H1 (cell line): ENCODE measurements at regions not wholly inside any gene's neighbourhood (a gene's known extent, or its start where the extent isn't known, plus 50 kb on each side); places are given as distances from the start of the nearest gene placed in this dataset.

Experiments used
- CTCF ChIA-PET: fragments of 300-600 bp; sonication (Branson Sonifier 250); formaldehyde crosslinking; loops from one replicate; lab custom pipeline; 2021; ENCODE audit not compliant: partially characterized antibody; lab: Charles Lee
- POLR2A ChIA-PET: fragments of 300-600 bp; sonication (Branson Sonifier 250); formaldehyde crosslinking; loops from one replicate; lab custom pipeline; 2021; ENCODE audit warnings: inconsistent platforms; ENCODE audit not compliant: partially characterized antibody; lab: Charles Lee
- DNase-seq, 2 experiments: peaks; one replicate each; pipeline versions ENCODE4 v3.0.0 to v3.0.0-alpha.2; 2010 to 2022; ENCODE audit warnings: low spot score in 2 of 2, low read depth in 1 of 2, mixed read lengths in 1 of 2
- FAIRE-seq: peaks from 2 replicates; lab custom pipeline; 2011; peaks lifted over from hg19 to GRCh38; lab: Jason Lieb, UNC
- H2AFZ ChIP-seq: 2 replicates; pipeline ENCODE4 v1.8.1; 2012; ENCODE audit warnings: low read length, inconsistent platforms
- H2AK5ac ChIP-seq: 2 replicates; pipeline ENCODE4 v1.6.1; 2013; ENCODE audit warnings: low read depth, low read length
- H2BK120ac ChIP-seq: replicated peaks from 2 replicates; pipeline ENCODE3; 2013; ENCODE audit warnings: low read depth, low read length, inconsistent platforms
- H2BK12ac ChIP-seq: 2 replicates; pipeline ENCODE4 v1.6.1; 2013; ENCODE audit warnings: low read depth, low read length
- H2BK15ac ChIP-seq: 2 replicates; pipeline ENCODE4 v1.6.1; 2013; ENCODE audit warnings: low read length
- H2BK20ac ChIP-seq: 2 replicates; pipeline ENCODE4 v1.6.1; 2013; ENCODE audit warnings: low read length
- H2BK5ac ChIP-seq: 2 replicates; pipeline ENCODE4 v1.6.1; 2013; ENCODE audit warnings: low read depth, low read length
- H3K14ac ChIP-seq: 2 replicates; pipeline ENCODE4 v1.6.1; 2013; ENCODE audit warnings: inconsistent platforms; ENCODE audit not compliant: insufficient read length
- H3K18ac ChIP-seq: 2 replicates; pipeline ENCODE4 v1.6.1; 2013; ENCODE audit warnings: low read length; ENCODE audit errors: extremely low read depth
- H3K23ac ChIP-seq: 2 replicates; pipeline ENCODE4 v1.6.1; 2013; ENCODE audit warnings: inconsistent platforms; ENCODE audit not compliant: insufficient read length
- H3K23me2 ChIP-seq: 2 replicates; pipeline ENCODE4 v1.6.1; 2013; ENCODE audit warnings: low read depth, low read length
- H3K27ac ChIP-seq: 2 replicates; pipeline ENCODE4 v1.6.1; 2011; ENCODE audit warnings: low read depth, low read length, inconsistent platforms
- H3K27me3 ChIP-seq, 4 experiments: replicated peaks in 1 of 4; 1 replicate in 1 of 4; 2 replicates in 3 of 4; pipeline versions ENCODE4 v1.6.1 to v1.8.1; 2011 to 2013; ENCODE audit warnings: low read length in 3 of 4, mild to moderate bottlenecking in 3 of 4, inconsistent platforms in 2 of 4, mixed read lengths in 2 of 4, moderate library complexity in 1 of 4; ENCODE audit not compliant: control insufficient read depth in 3 of 4, insufficient read depth in 3 of 4; ENCODE audit errors: extremely low read depth in 1 of 4
- H3K36me3 ChIP-seq, 4 experiments: 2 replicates each; pipeline versions ENCODE4 v1.6.1 to v1.8.1; 2011 to 2013; ENCODE audit warnings: mild to moderate bottlenecking in 4 of 4, low read length in 3 of 4, moderate library complexity in 2 of 4, control low read depth in 1 of 4, inconsistent platforms in 1 of 4; ENCODE audit not compliant: insufficient read depth in 4 of 4, control insufficient read depth in 2 of 4
- H3K4ac ChIP-seq: replicated peaks from 2 replicates; pipeline ENCODE3; 2013; ENCODE audit warnings: low read length, low read depth, mixed read lengths, inconsistent platforms; ENCODE audit not compliant: insufficient read length
- H3K4me1 ChIP-seq, 4 experiments: replicated peaks in 1 of 4; 1 replicate in 1 of 4; 2 replicates in 3 of 4; pipeline versions ENCODE4 v1.6.1 to v1.8.1; 2011 to 2013; ENCODE audit warnings: low read length in 3 of 4, inconsistent platforms in 2 of 4, mixed read lengths in 1 of 4; ENCODE audit not compliant: insufficient read depth in 4 of 4, control insufficient read depth in 3 of 4
- H3K4me2 ChIP-seq, 2 experiments: 2 replicates each; pipeline versions ENCODE4 v1.6.1 to v1.8.1; 2011 to 2013; ENCODE audit warnings: low read depth in 2 of 2, low read length in 2 of 2, control low read depth in 1 of 2, inconsistent platforms in 1 of 2, mild to moderate bottlenecking in 1 of 2; ENCODE audit not compliant: insufficient read depth in 1 of 2
- H3K4me3 ChIP-seq, 4 experiments: fragments of 200-600, 300-600 bp in 1 of 4; sonication (generic), shearing (Covaris generic), sonication (Bioruptor Twin) in 1 of 4; 2 replicates each; pipeline versions ENCODE4 v1.5.1 to v1.8.1; 2011 to 2016; ENCODE audit warnings: low read length in 4 of 4, low read depth in 3 of 4, control low read depth in 2 of 4, inconsistent platforms in 2 of 4, mild to moderate bottlenecking in 2 of 4, mixed read lengths in 1 of 4, moderate library complexity in 1 of 4; ENCODE audit not compliant: insufficient read depth in 2 of 4; ENCODE audit errors: extremely low read depth in 1 of 4
- H3K56ac ChIP-seq: replicated peaks from 2 replicates; pipeline ENCODE3; 2013; ENCODE audit warnings: low read depth, mild to moderate bottlenecking, mixed read lengths, low read length, inconsistent platforms; ENCODE audit not compliant: insufficient read length
- H3K79me1 ChIP-seq: 2 replicates; pipeline ENCODE4 v1.6.1; 2013; ENCODE audit warnings: low read depth, low read length, control low read depth
- H3K79me2 ChIP-seq, 2 experiments: 2 replicates each; pipeline versions ENCODE4 v1.6.1 to v1.8.1; 2012 to 2013; ENCODE audit warnings: low read length in 2 of 2, mild to moderate bottlenecking in 2 of 2, inconsistent platforms in 1 of 2; ENCODE audit not compliant: insufficient read depth in 2 of 2, control insufficient read depth in 1 of 2
- H3K9ac ChIP-seq, 4 experiments: replicated peaks in 1 of 4; 1 replicate in 1 of 4; 2 replicates in 3 of 4; pipeline versions ENCODE4 v1.6.1 to v1.8.1; 2011 to 2013; ENCODE audit warnings: low read depth in 3 of 4, low read length in 3 of 4, control low read depth in 2 of 4, mild to moderate bottlenecking in 2 of 4, moderate library complexity in 2 of 4, inconsistent platforms in 1 of 4; ENCODE audit errors: extremely low read depth in 1 of 4
- H3K9me3 ChIP-seq, 2 experiments: 2 replicates each; pipeline versions ENCODE4 v1.6.1 to v1.8.1; 2012 to 2013; ENCODE audit warnings: mild to moderate bottlenecking in 2 of 2, moderate library complexity in 2 of 2, control low read depth in 1 of 2, inconsistent platforms in 1 of 2, low read depth in 1 of 2, low read length in 1 of 2, mixed read lengths in 1 of 2; ENCODE audit not compliant: insufficient read depth in 2 of 2
- H4K20me1 ChIP-seq, 2 experiments: replicated peaks in 1 of 2; 2 replicates each; pipeline versions ENCODE3 to v1.8.1; 2011 to 2013; ENCODE audit warnings: inconsistent platforms in 2 of 2, low read length in 2 of 2, mild to moderate bottlenecking in 1 of 2; ENCODE audit not compliant: insufficient read depth in 2 of 2, control insufficient read depth in 1 of 2
- H4K5ac ChIP-seq: 2 replicates; pipeline ENCODE4 v1.6.1; 2013; ENCODE audit warnings: low read length, low read depth, mixed read lengths, inconsistent platforms; ENCODE audit not compliant: insufficient read length
- H4K8ac ChIP-seq: 2 replicates; pipeline ENCODE4 v1.8.0; 2013; ENCODE audit warnings: mild to moderate bottlenecking, moderate library complexity, low read length, inconsistent platforms; ENCODE audit not compliant: insufficient read depth; ENCODE audit errors: extremely low read depth
- H4K91ac ChIP-seq: replicated peaks from 2 replicates; pipeline ENCODE3; 2013; ENCODE audit warnings: low read length, mixed read lengths, inconsistent platforms; ENCODE audit not compliant: insufficient read length
- KDM4A ChIP-seq: IDR thresholded peaks from one replicate; pipeline ENCODE4 v1.7.1; 2012; ENCODE audit warnings: low read depth, mild to moderate bottlenecking, moderate library complexity, low read length, inconsistent platforms; ENCODE audit not compliant: severe bottlenecking
- KDM5A ChIP-seq: fragments of 200-600 bp; IDR thresholded peaks from 2 replicates; pipeline ENCODE4 v1.7.1; 2012; ENCODE audit warnings: mild to moderate bottlenecking, low read length, inconsistent platforms, mixed read lengths
- MAFK ChIP-seq: IDR thresholded peaks from 2 replicates; pipeline ENCODE4 v1.6.1; 2012; ENCODE audit warnings: low read depth, mild to moderate bottlenecking, improper control_type of control experiment, low read length
- NRF1 ChIP-seq: IDR thresholded peaks from 2 replicates; pipeline ENCODE4 v1.6.1; 2011; ENCODE audit warnings: mild to moderate bottlenecking, low read depth, low read length, improper control_type of control experiment
- POLR2AphosphoS5 ChIP-seq: IDR thresholded peaks from 2 replicates; pipeline ENCODE4 v1.6.1; 2011; ENCODE audit warnings: low read depth, low read length
- RFX5 ChIP-seq: IDR thresholded peaks from 2 replicates; pipeline ENCODE4 v1.6.1; 2011; ENCODE audit warnings: low read depth, low read length, improper control_type of control experiment, borderline replicate concordance
- SIN3A ChIP-seq, 2 experiments: IDR thresholded peaks in 1 of 2; conservative IDR thresholded peaks in 1 of 2; 2 replicates each; pipeline ENCODE4 v1.6.1; 2011 to 2012; ENCODE audit warnings: low read length in 2 of 2, improper control_type of control experiment in 1 of 2, low read depth in 1 of 2, mild to moderate bottlenecking in 1 of 2
- SIX5 ChIP-seq: IDR thresholded peaks from 2 replicates; pipeline ENCODE4 v1.6.1; 2011; ENCODE audit warnings: mild to moderate bottlenecking, low read depth, low read length
- SP1 ChIP-seq: IDR thresholded peaks from 2 replicates; pipeline ENCODE4 v1.6.1; 2011; ENCODE audit warnings: low read depth, low read length
- SP2 ChIP-seq: IDR thresholded peaks from 2 replicates; pipeline ENCODE4 v1.6.1; 2012; ENCODE audit warnings: mild to moderate bottlenecking, low read length, inconsistent platforms
- TCF12 ChIP-seq: IDR thresholded peaks from 2 replicates; pipeline ENCODE4 v1.6.1; 2011; ENCODE audit warnings: low read depth, mild to moderate bottlenecking, low read length
- WGBS, 2 experiments: shearing (Covaris generic) in 1 of 2; methylation state at CpG; one replicate each; pipeline versions ENCODE4 v1.1.6 to v1.1.7; 2013 to 2015; ENCODE audit warnings: low lambda C conversion rate in 2 of 2, mixed read lengths in 2 of 2, inconsistent platforms in 1 of 2, low coverage in 1 of 2, missing lambda C conversion rate in 1 of 2; ENCODE audit not compliant: insufficient replicate concordance in 2 of 2, insufficient coverage in 1 of 2, insufficient read length in 1 of 2; ENCODE audit errors: extremely low coverage in 1 of 2, missing lambda C conversion rate in 1 of 2; 5-methylcytosine and 5-hydroxymethylcytosine counted together

- FAIRE-seq (no peak), DNase-seq (no peak)
- H3K14ac ChIP-seq, result no peak overlapping the region
- no peak overlapping the region for H3K4me2 ChIP-seq
- 71% methylated on average over 17 of the region's 17 CpGs; no CpG with 5 or more reads in 1 of the 2 experiments for WGBS, 2 experiments
- no peak for TF ChIP-seq KDM5A
- no peak for TF ChIP-seq KDM4A
- TF ChIP-seq SP1, result no peak
- no peak for TF ChIP-seq RFX5
- no peak for TF ChIP-seq NRF1
- no peak for TF ChIP-seq SIX5
- TF ChIP-seq SP2, result no peak
- TF ChIP-seq SIN3A (conservative IDR thresholded peaks at IDR 0.05 in 1 of 2, IDR thresholded peaks at IDR 0.05 in 1 of 2; ENCODE audit: low read depth in 1 of 2, low read length in 2 of 2), result no peak
- TF ChIP-seq POLR2AphosphoS5, result no peak
- TF ChIP-seq TCF12, result no peak
- no peak for TF ChIP-seq MAFK
- CTCF ChIA-PET, result interaction anchor here (0.7 to 4.8 kb wide), 6 partner anchors 10 to 118 kb away, joined by 3 to 30 read pairs (median 6); no protein-coding TSS in a partner anchor
- H3K36me3 ChIP-seq, result no peaks in the 10 kb centered on the region
- no peak overlapping the region for H3K4ac ChIP-seq
- no peak overlapping the region for H2BK120ac ChIP-seq
- no peak overlapping the region for H2BK15ac ChIP-seq
- no peak overlapping the region for H2BK12ac ChIP-seq
- H3K4me1 ChIP-seq, result peaks cover 3 to 14% (median 7%) of the 10 kb centered on the region in 4 experiments; a peak in 5 of 7 replicates
- no peak overlapping the region for H3K23ac ChIP-seq
- H3K4me3 ChIP-seq, result no peak overlapping the region
- H3K9me3 ChIP-seq, result no peaks in the 10 kb centered on the region
- no peak overlapping the region for H4K91ac ChIP-seq
- H2AFZ ChIP-seq, result no peak overlapping the region
- H3K23me2 ChIP-seq, result no peaks in the 10 kb centered on the region
- H3K18ac ChIP-seq, result no peak overlapping the region
- no peak overlapping the region for H4K8ac ChIP-seq
- H3K27ac ChIP-seq, result no peak overlapping the region
- H2BK20ac ChIP-seq, result no peak overlapping the region
- H4K20me1 ChIP-seq, result peaks cover 0 to 13% of the 10 kb centered on the region in 2 experiments
- H3K79me2 ChIP-seq, result no peaks in the 10 kb centered on the region
- H4K5ac ChIP-seq, result no peak overlapping the region
- POLR2A ChIA-PET, result interaction anchor here (0.7 kb wide), 1 partner anchor 104 kb away, joined by 3 read pairs; no protein-coding TSS in a partner anchor
- H3K56ac ChIP-seq, result no peak overlapping the region
- no peak overlapping the region for H2BK5ac ChIP-seq
- H3K9ac ChIP-seq, result no peak overlapping the region
- H3K27me3 ChIP-seq, result no peaks in the 10 kb centered on the region
- no peak overlapping the region for H2AK5ac ChIP-seq
- H3K79me1 ChIP-seq, result no peaks in the 10 kb centered on the region
Measured at GRCh38 chr11:70824605-70825245, 426.4 kb downstream of the CTTN start.
